ENCODE measurements at regions not wholly inside any gene's neighbourhood (a gene's known extent, or its start where the extent isn't known, plus 50 kb on each side); places are given as distances from the start of the nearest gene placed in this dataset.

DNA sequence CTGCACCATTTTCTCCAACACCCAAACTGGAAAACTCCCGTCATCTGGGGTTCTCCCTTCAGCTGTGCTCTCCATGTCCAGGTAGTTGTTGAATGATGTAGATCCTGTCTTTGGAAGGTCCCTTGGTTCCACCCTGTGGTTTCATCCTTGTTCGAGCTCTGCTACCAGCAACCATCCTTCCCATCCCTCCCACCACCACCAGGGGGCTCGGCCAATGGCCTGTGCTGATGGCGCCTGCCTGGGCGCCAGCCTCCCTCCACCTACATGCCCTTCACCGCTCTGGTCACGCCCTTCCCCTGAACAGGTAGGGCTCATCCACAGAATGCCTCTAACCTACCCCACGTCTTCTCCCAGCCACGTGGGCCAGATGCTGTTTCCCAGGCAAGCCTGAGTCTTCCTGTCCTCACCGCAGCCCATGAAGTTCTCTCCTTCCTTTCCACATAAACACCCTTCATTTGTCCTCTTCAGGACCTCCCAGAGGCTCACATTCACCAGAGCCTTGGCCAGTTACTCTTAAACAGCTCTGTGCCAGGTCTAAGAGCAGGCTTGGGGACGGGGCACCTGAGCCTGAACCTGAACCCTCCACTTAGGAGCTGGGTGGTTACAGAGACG is 75.1 kb upstream of the DUSP22 start:
- DNase-seq (ENCODE audit: low spot score): no peak
- TF ChIP-seq, protein P1, sequence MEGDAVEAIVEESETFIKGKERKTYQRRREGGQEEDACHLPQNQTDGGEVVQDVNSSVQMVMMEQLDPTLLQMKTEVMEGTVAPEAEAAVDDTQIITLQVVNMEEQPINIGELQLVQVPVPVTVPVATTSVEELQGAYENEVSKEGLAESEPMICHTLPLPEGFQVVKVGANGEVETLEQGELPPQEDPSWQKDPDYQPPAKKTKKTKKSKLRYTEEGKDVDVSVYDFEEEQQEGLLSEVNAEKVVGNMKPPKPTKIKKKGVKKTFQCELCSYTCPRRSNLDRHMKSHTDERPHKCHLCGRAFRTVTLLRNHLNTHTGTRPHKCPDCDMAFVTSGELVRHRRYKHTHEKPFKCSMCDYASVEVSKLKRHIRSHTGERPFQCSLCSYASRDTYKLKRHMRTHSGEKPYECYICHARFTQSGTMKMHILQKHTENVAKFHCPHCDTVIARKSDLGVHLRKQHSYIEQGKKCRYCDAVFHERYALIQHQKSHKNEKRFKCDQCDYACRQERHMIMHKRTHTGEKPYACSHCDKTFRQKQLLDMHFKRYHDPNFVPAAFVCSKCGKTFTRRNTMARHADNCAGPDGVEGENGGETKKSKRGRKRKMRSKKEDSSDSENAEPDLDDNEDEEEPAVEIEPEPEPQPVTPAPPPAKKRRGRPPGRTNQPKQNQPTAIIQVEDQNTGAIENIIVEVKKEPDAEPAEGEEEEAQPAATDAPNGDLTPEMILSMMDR (IDR thresholded peaks at IDR 0.05; ENCODE audit: extremely low read depth, missing control alignments): peak; percentile 53

DNA sequence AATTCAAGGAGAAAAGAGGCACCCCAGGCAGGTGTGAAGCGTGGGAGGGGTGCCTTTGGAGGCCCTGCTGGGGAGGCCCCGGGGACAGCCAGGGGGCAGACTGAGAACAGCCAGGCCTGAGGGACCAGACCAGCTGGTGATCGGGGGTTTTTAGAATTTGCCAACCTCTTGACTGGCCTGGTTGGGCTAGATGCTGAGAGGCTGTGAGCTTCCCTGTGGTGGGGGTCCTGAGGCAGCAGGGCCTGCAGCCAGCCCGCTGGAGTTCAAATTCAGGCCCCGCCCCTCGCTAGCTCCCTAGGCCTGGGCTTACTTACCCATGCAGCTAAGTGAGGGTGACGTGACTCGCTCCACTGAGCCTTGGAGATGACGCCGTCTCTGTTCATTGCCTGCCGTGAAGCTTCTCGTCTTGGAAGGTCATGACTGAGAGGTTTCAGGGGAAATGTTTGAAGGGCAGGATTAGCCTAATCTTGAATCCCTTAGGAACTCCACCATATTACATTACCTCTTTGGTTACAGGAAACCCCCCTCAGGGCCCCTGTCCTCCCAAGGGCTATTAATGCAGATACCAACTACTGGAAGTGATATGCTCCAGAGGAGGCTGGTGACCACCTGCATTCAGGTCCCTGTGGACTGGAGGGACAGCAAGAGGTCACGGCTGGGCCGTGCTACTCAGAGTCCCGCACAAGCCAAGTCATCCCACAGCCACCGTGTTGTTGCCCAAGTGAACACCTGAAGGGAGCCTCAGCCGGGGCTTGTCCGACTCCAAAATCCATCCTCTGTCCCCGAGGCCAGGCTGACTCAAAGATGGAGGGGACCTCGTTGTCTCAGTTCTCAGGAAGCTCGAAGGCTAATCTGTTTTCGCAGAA is 73.9 kb upstream of the DUSP22 start:
- TF ChIP-seq, protein P1 (IDR thresholded peaks at IDR 0.05; ENCODE audit: extremely low read depth, missing control alignments): no peak
- DNase-seq (ENCODE audit: low spot score): peak; percentile 70

DNA sequence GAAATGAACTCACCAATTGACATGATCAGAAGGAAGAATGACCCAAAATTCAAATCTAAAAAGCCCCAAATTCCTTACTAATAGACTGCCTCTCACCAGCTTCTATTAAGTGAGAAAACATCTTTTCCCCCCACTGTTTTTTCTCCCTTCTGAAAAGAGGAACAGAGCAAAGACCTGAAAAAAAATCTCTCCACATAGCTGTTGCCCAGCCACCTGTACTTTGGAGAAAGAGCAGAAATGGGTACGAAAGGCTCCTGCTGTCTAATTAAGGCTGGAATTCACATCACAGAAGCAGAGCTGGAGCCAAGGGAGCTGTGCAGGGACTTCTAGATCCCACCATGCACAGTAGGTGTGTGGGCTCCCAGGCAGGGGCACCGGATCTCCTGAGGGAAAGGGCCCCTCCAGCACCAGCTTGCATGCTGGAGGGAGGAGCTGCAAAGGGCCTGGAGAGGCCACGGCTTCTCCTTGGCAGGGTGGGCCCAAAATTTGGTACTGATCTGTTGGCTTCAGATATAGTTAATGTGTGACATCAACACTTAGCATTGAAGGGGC is 73.2 kb upstream of the DUSP22 start:
- TF ChIP-seq, protein P1 (IDR thresholded peaks at IDR 0.05; ENCODE audit: extremely low read depth, missing control alignments): no peak
- no peak for DNase-seq (ENCODE audit: low spot score)

DNA sequence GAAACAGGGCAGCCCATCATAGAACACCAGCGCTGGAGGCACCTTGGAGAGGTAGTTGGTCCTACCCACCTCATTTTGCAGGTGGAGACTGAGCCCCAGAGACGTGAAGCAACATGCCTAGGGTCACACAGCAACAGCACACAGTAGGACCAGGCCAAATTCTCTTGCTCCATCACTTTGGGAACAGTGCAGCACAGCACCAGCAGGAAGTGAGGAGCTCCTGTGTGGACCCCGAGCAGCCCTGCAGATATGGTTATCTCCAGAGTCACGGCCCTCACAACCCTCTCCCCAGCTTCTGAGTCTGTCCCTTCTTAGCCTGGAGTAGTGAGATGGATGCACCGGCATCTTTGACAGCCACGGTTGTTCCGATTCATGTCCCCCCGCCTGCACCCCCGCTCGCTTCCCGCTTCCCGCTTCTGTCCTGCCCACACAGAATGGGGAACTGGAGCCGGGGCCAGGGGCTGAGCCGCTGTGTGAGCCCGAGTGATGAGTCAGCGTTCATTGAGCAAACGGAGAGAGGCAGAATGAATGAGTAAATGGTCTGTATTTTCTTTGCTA is 72.6 kb upstream of the DUSP22 start:
- no peak for DNase-seq (ENCODE audit: low spot score)
- TF ChIP-seq, protein P1 (IDR thresholded peaks at IDR 0.05; ENCODE audit: extremely low read depth, missing control alignments): no peak

DNA sequence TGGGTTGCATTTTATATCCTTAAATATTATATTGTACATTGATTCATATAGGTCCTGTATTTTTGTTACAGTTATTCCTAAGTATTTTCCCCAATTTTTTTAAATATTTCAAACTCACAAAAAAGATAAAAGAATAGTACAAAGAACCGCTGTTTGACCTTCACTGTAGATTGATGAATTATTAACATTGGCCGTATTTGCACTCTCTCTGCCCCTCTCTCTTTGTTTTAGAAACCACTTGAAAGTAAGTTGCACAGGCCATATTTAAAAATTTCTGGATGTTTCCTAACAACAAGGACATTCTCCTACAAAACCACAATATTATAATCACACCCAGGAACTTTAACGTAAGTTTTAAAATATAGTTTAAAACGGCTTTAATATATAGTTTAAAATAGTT is 72.0 kb upstream of the DUSP22 start:
- no peak for DNase-seq (ENCODE audit: low spot score)
- TF ChIP-seq, protein P1 (IDR thresholded peaks at IDR 0.05; ENCODE audit: extremely low read depth, missing control alignments): no peak

DNA sequence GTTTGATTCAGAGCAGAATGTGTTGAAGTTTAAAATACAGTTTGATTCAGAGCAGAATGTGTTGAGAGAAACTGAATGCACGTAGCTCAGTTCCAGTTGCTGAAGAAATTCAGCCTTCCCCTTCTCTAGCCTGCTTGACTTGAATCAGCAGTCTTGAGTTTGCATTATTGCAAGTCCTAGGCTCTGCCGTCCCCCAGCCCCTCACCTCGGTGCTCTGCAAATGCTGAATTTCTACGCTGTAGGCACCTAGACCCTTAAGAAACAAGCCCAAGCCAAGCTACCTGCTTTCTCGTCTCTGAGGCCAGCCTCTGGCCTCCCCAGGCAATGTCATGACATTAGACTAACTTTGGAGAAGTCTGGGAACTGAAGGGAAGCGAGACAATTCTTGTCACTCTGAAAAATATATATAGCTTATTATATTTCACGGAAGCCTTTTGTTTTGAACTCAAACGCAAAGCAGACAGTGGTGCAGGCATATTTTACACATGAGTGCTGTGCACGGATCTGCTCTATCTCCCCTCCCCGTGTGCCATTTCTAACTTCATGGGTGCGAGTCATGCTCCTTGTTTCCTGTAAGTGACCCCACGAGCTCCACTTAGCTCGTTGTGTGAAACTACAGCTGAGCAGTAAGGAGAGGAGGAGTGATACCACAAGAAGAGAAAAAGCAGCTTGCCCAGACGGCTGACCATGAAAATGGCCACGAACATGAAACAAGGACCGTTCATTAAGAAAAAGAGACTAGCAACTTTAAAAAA is 71.4 kb upstream of the DUSP22 start:
- DNase-seq (ENCODE audit: low spot score): no peak
- TF ChIP-seq, protein P1 (IDR thresholded peaks at IDR 0.05; ENCODE audit: extremely low read depth, missing control alignments): no peak
